ENCODE measurements at regions not wholly inside any gene's neighbourhood (a gene's known extent, or its start where the extent isn't known, plus 50 kb on each side); places are given as distances from the start of the nearest gene placed in this dataset.

DNA sequence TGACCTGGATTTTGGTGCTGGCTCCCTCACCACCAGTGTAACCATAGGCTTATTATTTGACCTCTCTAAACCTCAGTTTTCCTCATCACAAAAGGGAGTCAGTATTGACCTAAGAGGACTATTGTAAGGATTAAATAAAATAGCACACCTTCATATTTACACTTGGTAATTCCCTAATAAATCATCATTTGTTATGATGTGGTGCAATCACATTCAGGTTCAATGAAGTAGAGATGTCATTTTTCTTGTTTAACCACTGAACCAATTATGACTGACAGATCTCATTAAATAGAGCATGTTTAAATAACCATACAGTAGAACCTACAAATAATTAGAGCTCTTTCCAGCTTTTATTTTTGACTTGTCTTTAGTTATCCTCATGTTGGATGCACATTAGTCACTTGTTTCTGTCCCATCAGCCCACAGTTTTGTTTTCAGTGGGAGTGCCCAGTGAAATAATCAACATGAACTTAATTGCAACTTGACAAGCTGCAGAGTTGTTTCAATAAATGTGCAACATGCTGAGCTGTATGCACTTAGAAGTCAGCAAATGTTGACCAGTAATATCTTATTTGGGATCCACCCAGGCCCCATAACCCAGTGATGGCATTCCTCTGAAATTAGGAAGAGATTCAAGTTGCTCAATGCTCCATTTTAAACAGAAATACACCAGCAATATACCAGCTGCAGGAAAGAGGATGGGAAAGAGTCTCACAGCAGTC, 451.7 kb upstream of the MARCKS start:
- H3K4me3 ChIP-seq (ENCODE audit: low read depth, low read length), result no peak overlapping the region
- DNase-seq (ENCODE audit: low read depth), result no peak
- in situ Hi-C loops (cut with HindIII; ENCODE audit: low sequenced_read_pairs), result no loop called here
- no peak for TF ChIP-seq CTCF (IDR thresholded peaks at IDR 0.05; ENCODE audit: low read depth, low read length, missing control alignments)

DNA sequence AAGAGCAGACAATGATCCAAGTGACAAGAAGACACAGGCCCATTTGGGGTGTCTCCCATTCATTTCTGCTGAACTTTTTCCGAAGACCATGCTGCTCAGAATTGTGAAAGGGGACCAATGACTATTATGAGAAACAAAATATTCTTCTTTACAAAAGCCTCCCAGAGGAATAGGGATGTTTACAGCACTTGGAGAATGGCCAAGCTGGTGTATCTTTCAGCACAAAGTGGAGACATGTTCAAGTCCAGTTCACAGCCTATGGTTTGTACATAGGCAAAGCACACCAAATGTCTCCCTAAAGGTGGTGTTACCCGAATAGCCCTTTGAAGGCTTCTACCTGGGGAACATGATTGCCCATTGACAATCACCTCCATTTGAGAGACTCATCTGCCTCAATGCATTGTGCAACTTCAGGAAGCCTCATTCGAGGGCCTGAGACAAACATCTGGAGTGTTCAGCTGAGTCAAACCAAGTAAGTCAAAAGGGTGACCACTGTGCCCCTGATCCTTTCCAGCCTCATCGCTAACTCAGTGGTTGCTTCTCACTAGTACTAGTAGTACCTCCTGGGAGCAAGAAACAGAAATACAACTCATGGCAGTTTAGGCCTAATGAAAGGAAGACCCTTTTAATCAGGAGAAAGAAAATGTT, 451.0 kb upstream of the MARCKS start:
- H3K4me3 ChIP-seq (ENCODE audit: low read depth, low read length), result no peak overlapping the region
- TF ChIP-seq CTCF (IDR thresholded peaks at IDR 0.05; ENCODE audit: low read depth, low read length, missing control alignments), result no peak
- DNase-seq (ENCODE audit: low read depth), result no peak
- in situ Hi-C loops (cut with HindIII; ENCODE audit: low sequenced_read_pairs), result no loop called here

DNA sequence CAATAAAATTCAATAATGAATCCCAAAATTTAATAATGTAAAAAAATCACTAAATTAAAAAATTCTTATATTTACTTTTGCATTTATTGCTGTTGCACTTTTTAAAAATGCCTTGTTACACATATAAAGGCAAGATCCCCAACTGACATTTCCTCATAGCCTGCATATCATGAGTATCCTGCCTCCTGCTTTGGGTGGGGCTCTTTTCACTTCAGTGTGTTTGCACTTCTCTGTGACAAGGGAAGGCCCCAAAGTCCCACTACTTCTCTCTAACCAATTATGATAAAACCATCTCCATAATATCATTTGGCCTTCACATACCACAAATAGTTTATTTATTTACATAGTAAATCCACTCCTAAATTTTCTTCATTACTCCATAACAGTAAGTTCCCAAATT, 446.1 kb upstream of the MARCKS start:
- in situ Hi-C loops (cut with HindIII; ENCODE audit: low sequenced_read_pairs), result no loop called here
- no peak for TF ChIP-seq CTCF (IDR thresholded peaks at IDR 0.05; ENCODE audit: low read depth, low read length, missing control alignments)
- no peak for DNase-seq (ENCODE audit: low read depth)

DNA sequence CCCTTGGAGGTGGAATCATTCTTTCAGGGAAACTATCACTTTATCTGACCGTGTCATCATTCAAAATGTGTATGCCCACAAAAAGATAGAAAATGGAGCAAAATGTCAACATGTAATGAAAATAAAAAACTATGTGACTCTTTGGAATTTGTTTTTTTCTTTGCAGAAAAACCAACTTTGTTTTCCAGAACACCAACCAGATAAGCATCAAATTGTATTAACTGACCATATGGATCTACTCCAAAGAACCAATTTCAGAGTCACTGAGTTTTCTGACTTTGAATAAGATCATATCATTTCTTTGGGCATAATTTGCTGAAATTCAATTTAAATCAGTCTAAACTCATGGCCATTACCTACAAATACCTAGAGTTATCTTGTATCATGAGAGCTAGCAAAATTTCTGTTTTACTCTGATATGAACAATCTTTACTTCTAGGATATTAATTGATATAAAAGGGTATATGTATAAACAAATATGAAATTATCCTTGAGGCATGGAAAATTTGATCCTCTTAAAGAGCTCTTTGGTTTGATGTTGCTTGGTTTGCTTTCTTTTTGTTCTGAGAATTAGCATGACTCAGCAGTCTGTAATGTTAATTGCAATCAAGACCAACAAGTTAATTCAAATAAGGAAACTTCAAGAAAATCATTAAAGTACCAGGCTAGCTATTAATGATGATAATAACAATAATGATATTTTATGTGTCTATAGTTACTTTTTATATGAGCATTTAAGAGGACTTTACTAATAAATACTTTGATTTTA, 444.4 kb upstream of the MARCKS start:
- no peak for DNase-seq (ENCODE audit: low read depth)
- TF ChIP-seq CTCF (IDR thresholded peaks at IDR 0.05; ENCODE audit: low read depth, low read length, missing control alignments), result no peak
- H3K4me3 ChIP-seq (ENCODE audit: low read depth, low read length), result no peak overlapping the region
- in situ Hi-C loops (cut with HindIII; ENCODE audit: low sequenced_read_pairs), result no loop called here

More for the DNA sequence above, 446.1 kb upstream of the MARCKS start:
- no peak overlapping the region for H3K4me3 ChIP-seq (ENCODE audit: low read depth, low read length)

DNA sequence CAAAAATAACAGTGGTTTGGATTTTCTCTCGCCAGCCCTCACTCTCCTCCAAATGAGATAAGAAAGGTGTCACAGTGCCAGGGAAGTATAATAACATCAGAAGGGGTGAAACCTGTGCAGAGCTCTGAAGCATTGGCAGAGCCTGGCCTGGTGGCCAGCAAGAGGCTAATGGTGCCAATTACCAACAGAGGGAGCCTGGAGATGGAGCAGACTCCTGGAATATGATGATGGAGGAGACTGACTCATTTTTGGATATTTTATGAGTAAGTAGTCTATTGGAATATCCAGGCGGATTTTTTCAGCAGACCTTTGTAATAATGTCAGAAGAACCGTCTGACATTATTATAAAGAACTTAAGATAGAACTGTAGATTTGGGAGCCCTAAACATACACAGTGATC, 442.6 kb upstream of the MARCKS start:
- in situ Hi-C loops (cut with HindIII; ENCODE audit: low sequenced_read_pairs), result no loop called here
- TF ChIP-seq CTCF (IDR thresholded peaks at IDR 0.05; ENCODE audit: low read depth, low read length, missing control alignments), result peak; percentile 76
- peak; percentile 50 for DNase-seq (ENCODE audit: low read depth)
- H3K4me3 ChIP-seq (ENCODE audit: low read depth, low read length), result no peak overlapping the region

- no peak for TF ChIP-seq CTCF (IDR thresholded peaks at IDR 0.05; ENCODE audit: low read depth, low read length, missing control alignments)
These were observed 441.0 kb upstream of the MARCKS start for GRCh38 chr6:113416170-113416569.

More at GRCh38 chr6:113416170-113416569, 441.0 kb upstream of the MARCKS start:
- DNase-seq (ENCODE audit: low read depth), result no peak
- no peak overlapping the region for H3K4me3 ChIP-seq (ENCODE audit: low read depth, low read length)
- in situ Hi-C loops (cut with HindIII; ENCODE audit: low sequenced_read_pairs), result no loop called here

Measured in astrocyte of the cerebellum (primary cell).